ENCODE measurements at regions not wholly inside any gene's neighbourhood (a gene's known extent, or its start where the extent isn't known, plus 50 kb on each side); places are given as distances from the start of the nearest gene placed in this dataset.

- H3K36me3 ChIP-seq, result no peaks in the 10 kb centered on the region
- intact Hi-C loops (cut with DNase I), result no loop called here
- H3K27me3 ChIP-seq, result no peaks in the 10 kb centered on the region
- DNase-seq (no peak), ATAC-seq (no peak)
- TF ChIP-seq CTCF (IDR thresholded peaks at IDR 0.05) (no peak), POLR2A (IDR thresholded peaks at IDR 0.05) (no peak)
- H3K9me3 ChIP-seq, result no peaks in the 10 kb centered on the region
- no peak overlapping the region for H3K4me3 ChIP-seq
- peaks cover 0 to 20% (median 0%) of the 10 kb centered on the region in 12 donors for H3K4me1 ChIP-seq
- H3K27ac ChIP-seq, result no peak overlapping the region
- WGBS, 4 donors, result 82 to 89% (median 85%) methylated on average over 4 to 6 of the region's 6 CpGs
Measured at GRCh38 chr10:129108378-129108777, 358.7 kb upstream of the MGMT start.

- no peak for DNase-seq
- no peak for TF ChIP-seq CTCF (IDR thresholded peaks at IDR 0.05)
- TF ChIP-seq POLR2A (IDR thresholded peaks at IDR 0.05), result no peak
- no peak for ATAC-seq
- peaks cover 0 to 20% (median 0%) of the 10 kb centered on the region in 12 donors for H3K4me1 ChIP-seq
- no peak overlapping the region for H3K27ac ChIP-seq
- 95 to 98% (median 97%) methylated on average over 6 of the region's 6 CpGs for WGBS, 4 donors
- H3K27me3 ChIP-seq, result no peaks in the 10 kb centered on the region
- H3K4me3 ChIP-seq, result no peak overlapping the region
- no peaks in the 10 kb centered on the region for H3K36me3 ChIP-seq
- intact Hi-C loops (cut with DNase I), result no loop called here
- H3K9me3 ChIP-seq, result no peaks in the 10 kb centered on the region
Measured at GRCh38 chr10:129108994-129109393, 358.0 kb upstream of the MGMT start.

GRCh38 chr10:129110780-129111179 is 356.3 kb upstream of the MGMT start:
- Histone ChIP-seq H3K36me3 (no peaks in the 10 kb centered on the region), H3K4me3 (no peak overlapping the region), H3K9me3 (no peaks in the 10 kb centered on the region), H3K4me1 (peaks cover 0 to 3% (median 0%) of the 10 kb centered on the region in 12 donors), H3K27ac (no peak overlapping the region), H3K27me3 (no peaks in the 10 kb centered on the region)
- intact Hi-C loops (cut with DNase I), result no loop called here
- ATAC-seq (no peak), DNase-seq (no peak)
- 89 to 96% (median 94%) methylated on average over 9 to 10 of the region's 10 CpGs for WGBS, 4 donors
- TF ChIP-seq CTCF (IDR thresholded peaks at IDR 0.05), result no peak
- TF ChIP-seq POLR2A (IDR thresholded peaks at IDR 0.05), result no peak

- DNase-seq, result no peak
- H3K4me3 ChIP-seq, result no peak overlapping the region
- intact Hi-C loops (cut with DNase I), result no loop called here
- no peaks in the 10 kb centered on the region for H3K4me1 ChIP-seq
- no peak for TF ChIP-seq CTCF (IDR thresholded peaks at IDR 0.05)
- no peaks in the 10 kb centered on the region for H3K27me3 ChIP-seq
- no peaks in the 10 kb centered on the region for H3K36me3 ChIP-seq
- H3K9me3 ChIP-seq, result no peaks in the 10 kb centered on the region
- H3K27ac ChIP-seq, result no peak overlapping the region
- WGBS, 4 donors, result 63 to 79% (median 67%) methylated on average over 6 of the region's 6 CpGs
- ATAC-seq, result no peak
Measured at GRCh38 chr10:129111922-129112321, 355.1 kb upstream of the MGMT start.
